HG02970 (cell line): ENCODE measurements at regions not wholly inside any gene's neighbourhood (a gene's known extent, or its start where the extent isn't known, plus 50 kb on each side); places are given as distances from the start of the nearest gene placed in this dataset.
"Not testable (repeated sequence)": the region's sequence is repeated elsewhere in the genome, so short reads cannot be mapped to it uniquely, and the experiment has no call there.

Source experiments
- ATAC-seq: cut with Tn5 transposase; IDR thresholded peaks from one replicate; pipeline ENCODE4 v1.9.1; 2021; ENCODE audit warnings: mild to moderate bottlenecking, moderate library complexity, moderate number of reproducible peaks; ENCODE audit not compliant: unreplicated experiment, low FRiP score

GRCh38 chr12:63508543-63508942 is 159.8 kb downstream of the DPY19L2 start:
- ATAC-seq = no peak

- ATAC-seq = no peak
Measured at GRCh38 chr12:63499567-63499966, 168.7 kb downstream of the DPY19L2 start.

- no peak for ATAC-seq
Measured at GRCh38 chr12:63498239-63498638, 170.1 kb downstream of the DPY19L2 start.

- no peak for ATAC-seq
Measured at GRCh38 chr12:63496654-63497053, 171.6 kb downstream of the DPY19L2 start.

GRCh38 chr12:63495974-63496373 is 172.3 kb downstream of the DPY19L2 start:
- no peak for ATAC-seq

- not testable (repeated sequence) for ATAC-seq
Measured at GRCh38 chr12:63493357-63493756, 174.9 kb downstream of the DPY19L2 start.

- no peak for ATAC-seq
Measured at GRCh38 chr12:63480186-63480585, 188.1 kb downstream of the DPY19L2 start.

GRCh38 chr12:63470161-63470560 is 198.1 kb downstream of the DPY19L2 start:
- ATAC-seq = no peak

GRCh38 chr12:63467951-63468350 is 200.3 kb downstream of the DPY19L2 start:
- no peak for ATAC-seq

GRCh38 chr12:63457857-63458256 is 210.4 kb downstream of the DPY19L2 start:
- ATAC-seq = no peak

GRCh38 chr12:63457428-63457827 is 210.9 kb downstream of the DPY19L2 start:
- ATAC-seq = no peak

- no peak for ATAC-seq
Measured at GRCh38 chr12:63450816-63451215, 217.5 kb downstream of the DPY19L2 start.

- no peak for ATAC-seq
Measured at GRCh38 chr12:63450334-63450733, 218.0 kb downstream of the DPY19L2 start.

- ATAC-seq = no peak
Measured at GRCh38 chr12:63445224-63445880, 222.9 kb downstream of the DPY19L2 start.

- ATAC-seq = no peak
Measured at GRCh38 chr12:63440048-63440447, 228.2 kb downstream of the DPY19L2 start.

- not testable (repeated sequence) for ATAC-seq
Measured at GRCh38 chr12:63434384-63434783, 233.9 kb downstream of the DPY19L2 start.

- ATAC-seq = not testable (repeated sequence)
Measured at GRCh38 chr12:63427969-63428368, 240.3 kb downstream of the DPY19L2 start.

GRCh38 chr12:63427029-63427428 is 241.3 kb downstream of the DPY19L2 start:
- not testable (repeated sequence) for ATAC-seq

GRCh38 chr12:63424671-63425070 is 243.6 kb downstream of the DPY19L2 start:
- no peak for ATAC-seq

- no peak for ATAC-seq
Measured at GRCh38 chr12:63423839-63424238, 244.5 kb downstream of the DPY19L2 start.

- peak; percentile 79 for ATAC-seq
Measured at GRCh38 chr12:63420206-63420644, 248.1 kb downstream of the DPY19L2 start.

GRCh38 chr12:63419154-63419553 is 249.1 kb downstream of the DPY19L2 start:
- no peak for ATAC-seq

- no peak for ATAC-seq
Measured at GRCh38 chr12:63416788-63417187, 251.5 kb downstream of the DPY19L2 start.
